HG03439 (cell line): ENCODE measurements at regions not wholly inside any gene's neighbourhood (a gene's known extent, or its start where the extent isn't known, plus 50 kb on each side); places are given as distances from the start of the nearest gene placed in this dataset.
"Not testable (repeated sequence)": the region's sequence is repeated elsewhere in the genome, so short reads cannot be mapped to it uniquely, and the experiment has no call there.

Source experiments
- ATAC-seq: cut with Tn5 transposase; IDR thresholded peaks from one replicate; pipeline ENCODE4 v1.9.1; 2021; ENCODE audit warnings: mild to moderate bottlenecking, moderate library complexity; ENCODE audit not compliant: unreplicated experiment

- no peak for ATAC-seq
Measured at GRCh38 chrX:6990552-6991193, 156.8 kb upstream of the STS start.

GRCh38 chrX:6989858-6990257 is 157.7 kb upstream of the STS start:
- no peak for ATAC-seq

DNA sequence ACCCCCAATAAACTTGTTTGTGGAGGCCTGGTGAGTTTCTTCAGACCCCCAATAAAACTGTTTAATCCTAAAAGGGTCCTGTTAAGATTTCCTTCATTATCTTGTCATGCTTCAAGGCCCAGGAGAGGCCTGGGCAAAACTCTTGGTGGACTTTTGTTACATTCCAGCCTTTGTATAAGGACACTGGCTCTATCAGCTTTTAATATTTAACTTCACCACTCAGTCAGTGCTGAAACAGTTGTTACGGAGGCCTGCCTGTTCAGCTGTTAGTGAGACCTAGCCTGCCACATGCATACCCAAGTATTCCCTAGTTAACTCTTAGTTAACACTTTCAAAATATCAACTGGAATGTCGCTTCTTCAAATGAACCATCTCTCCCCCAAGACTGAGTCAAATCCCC is 158.8 kb upstream of the STS start:
- not testable (repeated sequence) for ATAC-seq

DNA sequence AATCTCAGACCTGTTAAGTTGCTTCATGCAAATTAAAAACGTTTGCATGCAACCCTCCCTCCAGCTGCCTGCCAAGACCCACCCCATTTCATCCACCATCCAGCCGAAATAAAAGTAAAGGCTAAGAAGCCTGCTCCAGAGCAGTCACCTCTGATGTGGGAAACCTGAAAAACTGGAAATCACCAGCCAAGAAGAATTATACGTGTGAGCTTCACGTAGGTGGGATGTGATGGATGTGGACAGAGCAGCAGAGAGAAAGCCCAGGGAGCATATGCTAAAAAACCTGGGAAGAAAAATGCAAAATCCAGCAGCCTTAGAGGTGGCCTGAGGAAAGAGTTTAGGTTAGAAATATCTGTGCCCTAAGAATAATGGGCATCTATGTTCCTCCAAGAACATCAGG is 160.6 kb upstream of the STS start:
- ATAC-seq, result no peak

DNA sequence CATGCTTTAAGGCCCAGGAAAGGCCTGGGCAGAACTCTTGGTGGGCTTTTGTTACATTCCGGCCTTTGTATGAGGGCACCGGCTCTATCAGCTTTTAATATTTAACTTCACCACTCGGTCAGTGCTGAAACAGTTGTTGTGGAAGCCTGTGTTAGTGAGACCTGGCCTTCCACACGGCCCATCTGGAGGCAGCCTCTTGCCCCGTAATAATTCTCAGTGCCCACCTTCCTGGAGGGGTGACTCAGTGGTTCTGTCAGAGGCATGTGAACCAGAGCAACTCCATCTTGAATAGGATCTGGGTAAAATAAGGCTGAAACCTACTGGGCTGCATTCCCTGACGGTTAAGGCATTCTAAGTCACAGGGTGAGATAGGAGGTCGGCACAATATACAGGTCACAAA is 162.0 kb upstream of the STS start:
- no peak for ATAC-seq

DNA sequence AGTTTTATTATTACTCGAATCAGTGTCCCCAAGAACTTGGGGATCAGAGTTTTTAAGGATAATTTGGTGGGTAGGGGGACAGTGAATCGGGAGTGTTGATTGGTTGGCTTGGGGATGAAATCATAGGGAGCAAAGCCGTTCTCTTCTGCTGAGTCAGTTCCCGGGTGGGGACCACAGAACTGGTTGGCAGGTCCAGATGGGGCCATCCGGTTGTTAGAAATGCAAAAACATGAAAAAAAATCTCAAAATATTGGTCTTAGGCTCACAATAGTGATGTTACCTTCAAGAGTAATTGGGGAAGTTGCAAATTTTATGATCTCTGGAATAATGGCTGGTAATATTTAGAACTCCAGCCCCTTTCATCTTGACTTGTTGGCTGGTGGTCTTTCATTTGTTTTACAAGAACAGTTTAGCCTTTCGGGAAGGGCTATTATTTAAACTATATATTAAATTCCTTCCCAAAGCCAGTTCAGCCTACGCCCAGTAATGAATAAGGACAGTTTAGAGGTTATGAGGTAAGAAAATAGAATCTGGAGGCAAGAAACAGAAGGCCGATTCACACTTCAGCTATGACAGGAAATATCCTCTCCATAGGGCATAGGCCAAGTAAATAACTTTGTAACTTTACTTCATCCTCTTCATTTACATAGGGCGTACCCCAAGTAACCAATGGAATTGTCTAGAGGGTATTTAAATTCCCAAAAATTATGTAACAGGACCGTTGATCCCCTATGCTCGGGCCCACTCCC is 164.1 kb upstream of the STS start:
- ATAC-seq, result no peak

DNA sequence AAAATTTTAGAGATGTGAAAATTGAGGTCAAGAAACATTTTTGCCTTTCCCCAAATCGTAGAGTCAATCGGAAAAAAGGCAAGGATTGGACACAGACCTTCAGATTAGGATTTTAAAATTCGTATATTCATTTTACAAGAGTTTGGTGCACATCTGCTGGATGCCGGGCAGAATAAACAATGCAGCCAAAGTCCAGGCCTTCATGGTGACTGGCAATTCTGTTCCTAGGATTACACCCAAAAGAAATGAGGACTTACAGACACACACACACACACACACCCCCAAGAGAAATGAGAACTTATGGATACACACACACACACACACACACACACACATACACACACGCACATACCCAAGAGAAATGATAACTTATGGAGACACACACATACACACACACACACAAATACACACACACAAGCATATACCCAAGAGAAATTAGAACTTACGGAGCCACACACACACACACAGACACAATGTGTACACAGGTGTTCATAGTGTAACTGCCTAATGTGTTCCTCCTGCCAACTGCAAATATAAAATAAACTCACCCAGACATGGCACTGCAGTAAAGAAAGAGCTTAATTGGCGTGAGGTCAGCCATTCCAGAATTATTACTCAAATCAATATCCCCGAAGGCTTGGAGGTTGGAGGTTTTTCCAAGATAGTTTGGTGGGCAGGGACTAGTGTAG is 165.7 kb upstream of the STS start:
- no peak for ATAC-seq

DNA sequence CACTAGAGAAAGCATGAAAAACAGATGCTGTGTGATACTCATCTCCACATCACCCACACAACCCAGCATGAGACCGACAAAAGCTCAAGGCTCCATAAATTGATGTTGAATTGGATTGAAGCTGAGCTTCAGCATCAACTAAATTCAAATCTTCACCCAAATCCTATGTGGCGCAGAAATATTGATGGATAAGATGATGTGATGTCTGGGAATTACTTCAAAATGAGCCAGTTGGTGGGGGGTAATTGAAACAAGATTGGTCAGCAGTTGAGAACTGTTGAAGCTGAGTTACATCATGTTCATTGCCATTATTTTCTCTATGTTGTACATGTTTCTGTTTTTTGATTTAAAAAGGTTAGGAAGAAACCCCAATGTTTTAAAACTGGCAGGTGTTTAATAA is 166.5 kb upstream of the STS start:
- no peak for ATAC-seq

DNA sequence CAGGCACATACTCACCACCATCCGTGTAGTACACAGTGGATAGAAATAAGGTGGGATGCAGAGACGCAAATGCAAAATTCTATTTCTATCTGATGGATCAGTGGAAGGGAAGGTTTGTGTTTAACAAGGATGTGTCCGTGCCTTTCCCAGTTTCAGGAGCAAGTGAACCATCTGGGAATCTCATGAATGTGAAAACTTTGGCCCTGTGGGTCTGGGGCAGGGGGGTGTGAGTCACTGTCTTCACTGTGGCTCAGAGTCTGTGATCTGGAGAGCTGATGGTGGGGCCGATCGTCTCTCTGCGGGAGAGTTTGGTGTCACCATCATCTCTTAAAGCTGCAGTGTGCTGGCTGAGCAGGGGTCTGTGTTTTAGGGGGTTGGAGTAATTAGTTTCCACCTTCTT is 179.3 kb upstream of the STS start:
- no peak for ATAC-seq

DNA sequence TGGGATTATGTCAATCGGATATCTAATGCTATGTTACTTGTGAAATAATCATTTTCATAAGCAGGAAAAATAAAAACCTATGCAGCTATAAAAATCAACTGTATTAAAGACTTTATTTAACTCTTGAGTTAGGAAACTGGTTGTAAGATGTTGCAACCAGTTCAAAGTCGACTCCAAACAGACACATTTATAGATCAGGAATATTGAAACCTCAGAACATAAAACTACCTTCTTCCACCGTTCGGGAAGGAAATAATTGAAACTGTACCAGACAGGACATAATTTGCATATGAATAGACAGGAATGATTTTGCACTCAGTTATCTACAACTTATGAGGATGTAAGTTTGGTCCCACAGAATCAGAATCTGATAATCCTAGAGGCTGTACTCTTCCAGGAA is 181.8 kb upstream of the STS start:
- no peak for ATAC-seq

DNA sequence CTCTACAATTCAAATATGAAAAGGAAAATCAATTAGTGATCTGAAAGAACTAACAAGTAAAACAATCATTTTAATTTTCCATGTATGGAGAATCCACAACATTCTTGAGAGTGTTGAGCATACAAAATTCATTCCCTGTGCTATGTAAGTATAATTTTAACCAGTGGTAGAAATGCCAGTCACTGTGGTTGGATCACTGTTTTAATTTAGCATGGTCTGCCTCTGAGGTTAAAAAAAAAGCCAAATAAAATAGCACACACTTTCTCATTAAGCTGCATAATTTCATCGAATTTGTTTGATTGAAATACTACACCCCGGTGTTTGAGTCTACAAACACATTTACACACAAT is 185.5 kb upstream of the STS start:
- ATAC-seq, result no peak

GRCh38 chrX:6961286-6962005 is 186.1 kb upstream of the STS start:
- no peak for ATAC-seq

- ATAC-seq, result no peak
Measured at GRCh38 chrX:6959006-6959405, 188.5 kb upstream of the STS start.

- no peak for ATAC-seq
Measured at GRCh38 chrX:6954836-6955235, 192.7 kb upstream of the STS start.

DNA sequence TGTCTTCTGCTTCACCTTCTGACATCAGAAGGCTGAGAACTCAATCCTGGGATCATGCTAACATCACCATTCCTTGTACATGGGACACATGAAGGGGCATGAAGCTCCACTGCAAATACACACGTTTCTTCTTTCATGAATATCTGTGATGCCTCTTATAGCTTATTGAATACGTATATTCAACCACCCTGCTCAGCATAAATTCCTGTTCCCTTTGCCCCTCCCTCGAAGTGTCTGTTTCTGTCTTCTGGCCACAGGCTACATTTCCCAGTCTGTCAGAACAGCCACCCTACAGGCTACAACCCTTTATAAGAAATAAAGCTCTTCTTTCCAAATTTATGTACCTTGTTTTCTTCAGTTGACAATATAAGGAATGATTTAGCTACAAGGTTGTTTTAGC is 201.3 kb upstream of the STS start:
- ATAC-seq, result no peak

DNA sequence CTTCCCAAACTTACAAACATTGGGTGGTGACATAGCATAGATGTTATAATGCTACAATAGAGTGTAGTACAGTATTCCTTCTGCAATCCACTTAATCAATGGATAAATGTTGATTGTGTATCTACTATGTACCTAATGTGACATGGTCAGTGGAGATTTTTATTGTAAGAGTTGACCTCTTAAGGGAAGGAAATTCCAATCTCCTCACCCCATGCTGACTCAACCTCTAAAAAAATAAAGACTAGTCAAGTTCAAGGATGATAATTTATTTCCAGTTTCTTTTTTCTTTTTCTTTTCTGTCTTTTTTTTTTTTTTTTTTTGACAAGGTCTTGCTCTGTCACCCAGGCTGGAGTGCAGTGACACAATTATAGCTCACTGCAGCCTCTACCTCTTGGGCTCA is 206.5 kb upstream of the STS start:
- ATAC-seq, result no peak

DNA sequence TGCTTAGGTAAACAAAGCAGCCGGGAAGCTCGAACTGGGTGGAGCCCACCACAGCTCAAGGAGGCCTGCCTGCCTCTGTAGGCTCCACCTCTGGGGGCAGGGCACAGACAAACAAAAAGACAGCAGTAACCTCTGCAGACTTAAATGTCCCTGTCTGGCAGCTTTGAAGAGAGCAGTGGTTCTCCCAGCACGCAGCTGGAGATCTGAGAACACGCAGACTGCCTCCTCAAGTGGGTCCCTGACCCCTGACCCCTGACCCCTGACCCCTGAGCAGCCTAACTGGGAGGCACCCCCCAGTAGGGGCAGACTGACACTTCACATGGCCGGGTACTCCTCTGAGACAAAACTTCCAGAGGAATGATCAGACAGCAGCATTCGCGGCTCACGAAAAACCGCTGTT is 214.6 kb upstream of the STS start:
- not testable (repeated sequence) for ATAC-seq

DNA sequence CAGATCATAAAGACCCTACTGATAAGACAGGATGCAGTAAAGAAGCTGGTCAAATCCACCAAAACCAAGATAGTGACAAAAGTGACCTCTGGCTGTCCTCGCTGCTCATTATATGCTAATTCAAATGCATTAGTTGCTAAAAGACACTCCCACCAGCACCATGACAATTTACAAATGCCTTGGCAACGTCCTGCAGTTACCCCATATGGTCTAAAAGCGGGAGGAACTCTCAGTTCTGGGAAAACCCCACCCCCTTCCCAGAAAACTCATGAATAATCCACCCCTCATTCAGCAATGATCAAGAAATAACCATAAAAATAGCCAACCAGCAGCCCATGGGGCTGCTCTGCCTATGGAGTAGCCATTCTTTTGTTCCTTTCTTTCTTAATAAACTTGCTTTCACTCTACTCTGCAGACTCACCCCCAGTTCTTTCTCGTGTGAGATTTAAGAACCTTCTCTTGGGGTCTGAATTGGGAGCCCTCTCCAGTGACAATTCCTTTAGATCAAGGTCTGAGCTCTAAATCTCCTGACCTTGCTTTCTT is 217.1 kb upstream of the STS start:
- ATAC-seq, result no peak

- no peak for ATAC-seq
Measured at GRCh38 chrX:6924443-6925077, 223.0 kb upstream of the STS start.

DNA sequence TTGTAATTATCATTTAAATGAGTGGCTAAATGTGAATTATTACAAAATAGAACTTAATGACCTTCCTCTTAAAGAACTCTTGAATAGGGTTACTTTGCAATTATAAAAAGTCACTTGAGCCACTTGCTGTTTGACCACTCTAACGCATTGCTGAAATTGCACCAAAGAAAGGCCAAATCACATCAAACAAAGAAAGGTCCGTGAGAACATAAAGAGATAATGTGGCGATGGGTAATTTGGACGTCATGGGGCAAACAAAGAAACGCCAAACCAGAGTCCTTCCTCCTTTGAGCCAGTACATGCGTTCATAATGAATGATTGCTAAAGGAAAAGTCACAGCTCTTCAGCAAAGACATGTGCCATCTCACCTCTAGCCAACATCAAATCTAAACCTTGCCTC is 229.8 kb upstream of the STS start:
- ATAC-seq, result no peak

DNA sequence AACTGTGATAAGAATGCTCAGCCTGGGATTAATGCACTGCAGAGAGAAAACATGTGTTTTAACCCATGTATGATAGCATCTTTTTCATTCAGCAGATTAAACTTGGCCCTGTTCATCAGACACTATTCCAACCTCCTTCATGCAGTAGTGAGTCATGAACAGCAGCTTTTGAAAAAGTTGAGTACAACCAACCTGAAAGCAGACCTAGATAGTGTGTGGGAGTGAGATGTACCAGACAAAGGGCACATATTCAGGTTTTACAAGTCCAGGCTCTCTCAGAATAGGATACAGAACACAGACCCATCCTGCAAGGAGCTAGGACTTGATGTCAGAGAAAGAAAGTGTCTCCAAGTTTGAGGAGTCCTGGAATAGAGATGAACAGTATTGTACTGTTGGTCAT is 237.3 kb upstream of the STS start:
- ATAC-seq, result no peak
